BJ (cell line): ENCODE measurements at regions not wholly inside any gene's neighbourhood (a gene's known extent, or its start where the extent isn't known, plus 50 kb on each side); places are given as distances from the start of the nearest gene placed in this dataset.

Source experiments
- CTCF ChIA-PET: fragments of 350-600 bp; formaldehyde crosslinking; extraction: SDS; loops from one replicate; lab custom pipeline; 2021; ENCODE audit warnings: antibody characterized with exemption, inconsistent platforms; lab: Yijun Ruan, JAX
- POLR2A ChIA-PET: fragments of 300-600 bp; sonication (Branson Sonifier 250); formaldehyde crosslinking; extraction: SDS; loops from one replicate; lab custom pipeline; 2021; ENCODE audit warnings: antibody characterized with exemption; lab: Charles Lee
- DNase-seq: peaks from one replicate; pipeline ENCODE4 v3.0.0-alpha.2; 2011; ENCODE audit warnings: low read depth
- H3K27me3 ChIP-seq: 2 replicates; pipeline ENCODE4 v1.6.0; 2011; ENCODE audit warnings: low read length; ENCODE audit not compliant: control insufficient read depth, insufficient read depth
- H3K36me3 ChIP-seq: 2 replicates; pipeline ENCODE4 v1.5.1; 2011; ENCODE audit warnings: low read length; ENCODE audit not compliant: control insufficient read depth, insufficient read depth
- H3K4me3 ChIP-seq: 2 replicates; pipeline ENCODE4 v1.5.1; 2011; ENCODE audit warnings: low read depth, mild to moderate bottlenecking, control low read depth, low read length
- CTCF ChIP-seq: IDR thresholded peaks from 2 replicates; pipeline ENCODE4 v1.5.1; 2011; ENCODE audit warnings: low read depth, mild to moderate bottlenecking, control low read depth, inconsistent platforms, low read length, moderate library complexity; ENCODE audit not compliant: insufficient read depth

- TF ChIP-seq CTCF: no peak
- no peaks in the 10 kb centered on the region for H3K36me3 ChIP-seq
- POLR2A ChIA-PET: no interaction called here
- no peak for DNase-seq
- no peak overlapping the region for H3K4me3 ChIP-seq
- CTCF ChIA-PET: no interaction called here
- no peaks in the 10 kb centered on the region for H3K27me3 ChIP-seq
Observed at GRCh38 chr10:8616166-8616565, 561.7 kb downstream of the GATA3 start.

GRCh38 chr10:8617792-8618191 is 563.3 kb downstream of the GATA3 start:
- CTCF ChIA-PET: no interaction called here
- no peak for TF ChIP-seq CTCF
- no peak for DNase-seq
- Histone ChIP-seq H3K27me3 (no peaks in the 10 kb centered on the region), H3K4me3 (no peak overlapping the region), H3K36me3 (no peaks in the 10 kb centered on the region)
- POLR2A ChIA-PET: no interaction called here

- no peak for DNase-seq
Observed at GRCh38 chr10:8618834-8619233, 564.3 kb downstream of the GATA3 start.

GRCh38 chr10:8628351-8628750 is 573.9 kb downstream of the GATA3 start:
- POLR2A ChIA-PET: no interaction called here
- no peak for DNase-seq
- CTCF ChIA-PET: no interaction called here
- TF ChIP-seq CTCF: no peak
- Histone ChIP-seq H3K36me3 (no peaks in the 10 kb centered on the region), H3K4me3 (no peak overlapping the region), H3K27me3 (no peaks in the 10 kb centered on the region)

More at GRCh38 chr10:8618834-8619233, 564.3 kb downstream of the GATA3 start:
- CTCF ChIA-PET: no interaction called here
- no peak for TF ChIP-seq CTCF
- Histone ChIP-seq H3K4me3 (no peak overlapping the region), H3K27me3 (no peaks in the 10 kb centered on the region), H3K36me3 (no peaks in the 10 kb centered on the region)
- POLR2A ChIA-PET: no interaction called here

GRCh38 chr10:8633909-8634308 is 579.4 kb downstream of the GATA3 start:
- CTCF ChIA-PET: no interaction called here

More at GRCh38 chr10:8633909-8634308, 579.4 kb downstream of the GATA3 start:
- DNase-seq: no peak
- no peak overlapping the region for H3K4me3 ChIP-seq
- POLR2A ChIA-PET: no interaction called here
- H3K27me3 ChIP-seq: no peaks in the 10 kb centered on the region
- no peak for TF ChIP-seq CTCF
- H3K36me3 ChIP-seq: no peaks in the 10 kb centered on the region
